WERI-Rb-1 (cell line): ENCODE measurements at regions not wholly inside any gene's neighbourhood (a gene's known extent, or its start where the extent isn't known, plus 50 kb on each side); places are given as distances from the start of the nearest gene placed in this dataset.

Experiments used
- DNase-seq: peaks from one replicate; pipeline ENCODE4 v3.0.0-alpha.2; 2020
- H3K27ac ChIP-seq: fragments of 250-450 bp; sonication (Bioruptor Pico); 2 replicates; pipeline ENCODE4 v1.5.1; 2020; ENCODE audit warnings: mild to moderate bottlenecking, moderate library complexity
- H3K27me3 ChIP-seq: fragments of 250-450 bp; sonication (Bioruptor Pico); 2 replicates; pipeline ENCODE4 v1.5.1; 2021; ENCODE audit warnings: mild to moderate bottlenecking, low read depth, moderate library complexity; ENCODE audit not compliant: insufficient read depth, severe bottlenecking
- H3K36me3 ChIP-seq: fragments of 250-450 bp; sonication (Bioruptor Pico); 2 replicates; pipeline ENCODE4 v1.5.1; 2020; ENCODE audit warnings: mild to moderate bottlenecking, moderate library complexity
- H3K4me3 ChIP-seq: 2 replicates; pipeline ENCODE4 v1.5.1; 2011; ENCODE audit warnings: low read depth, mild to moderate bottlenecking, control low read depth, low read length
- H3K9me3 ChIP-seq: fragments of 250-450 bp; sonication (Bioruptor Pico); 2 replicates; pipeline ENCODE4 v1.5.1; 2021; ENCODE audit warnings: mild to moderate bottlenecking, moderate library complexity; ENCODE audit not compliant: severe bottlenecking
- CTCF ChIP-seq: IDR thresholded peaks from 2 replicates; pipeline ENCODE4 v1.5.1; 2011; ENCODE audit warnings: low read depth, mild to moderate bottlenecking, control low read depth, inconsistent platforms, low read length

GRCh38 chr15:39131609-39132008, 449.3 kb upstream of the THBS1 start:
- H3K36me3 ChIP-seq = no peaks in the 10 kb centered on the region
- no peak for TF ChIP-seq CTCF
- no peaks in the 10 kb centered on the region for H3K9me3 ChIP-seq
- DNase-seq = no peak
- H3K27ac ChIP-seq = no peak overlapping the region
- H3K4me3 ChIP-seq = no peak overlapping the region
- peaks cover 22% of the 10 kb centered on the region for H3K27me3 ChIP-seq

DNA sequence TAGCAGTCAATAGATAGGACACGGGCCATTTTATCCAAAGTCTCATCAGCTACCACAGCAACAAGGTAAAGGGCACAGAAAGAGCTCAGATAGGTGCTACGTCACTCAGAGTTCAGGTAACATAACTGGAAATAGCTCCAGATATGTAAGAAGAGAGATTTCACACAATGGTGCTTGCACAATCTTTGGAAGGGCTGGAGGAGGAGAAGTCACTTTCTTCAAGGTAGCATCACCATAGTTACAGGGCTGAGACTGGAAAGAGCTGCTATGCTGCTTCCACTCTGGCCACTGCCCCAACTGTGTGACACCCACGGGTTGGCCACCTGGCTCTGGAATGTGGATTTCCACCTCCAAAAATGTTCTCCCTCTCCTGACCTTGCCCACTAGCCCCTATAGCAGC, 448.8 kb upstream of the THBS1 start:
- Histone ChIP-seq H3K9me3 (no peaks in the 10 kb centered on the region), H3K27ac (no peak overlapping the region), H3K4me3 (no peak overlapping the region), H3K27me3 (peaks cover 22% of the 10 kb centered on the region), H3K36me3 (no peaks in the 10 kb centered on the region)
- TF ChIP-seq CTCF = no peak
- no peak for DNase-seq

DNA sequence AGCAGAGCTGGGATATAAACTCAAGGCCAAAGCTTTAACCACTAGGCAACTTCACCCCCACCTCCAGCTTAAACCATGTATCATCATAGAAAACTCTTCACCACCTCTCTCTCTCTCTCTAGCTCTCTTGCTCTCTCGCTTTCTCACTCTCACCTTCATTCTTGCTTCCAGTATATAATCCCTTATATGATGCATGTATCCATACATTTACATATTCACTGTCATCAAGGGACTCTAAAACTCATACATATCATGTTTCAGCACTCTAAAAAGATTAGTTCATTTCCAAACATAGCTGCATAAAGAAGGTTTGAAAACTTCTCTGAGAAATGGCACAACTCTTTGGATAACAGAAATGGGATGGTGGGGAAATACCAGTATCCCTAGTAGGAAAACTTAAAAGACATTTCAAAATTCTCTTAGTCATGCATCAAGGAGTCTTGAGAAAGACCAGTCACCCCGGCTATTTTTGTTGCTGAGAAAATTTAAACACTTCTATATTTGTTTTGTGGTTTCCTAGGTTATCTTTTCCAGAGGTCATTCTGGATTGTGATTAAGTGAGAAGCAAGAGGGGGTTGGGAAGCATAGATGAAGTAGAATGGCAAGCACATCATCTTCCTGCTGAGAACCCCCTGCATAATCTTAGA, 447.8 kb upstream of the THBS1 start:
- Histone ChIP-seq H3K36me3 (no peaks in the 10 kb centered on the region), H3K27ac (no peak overlapping the region), H3K9me3 (no peaks in the 10 kb centered on the region), H3K27me3 (peaks cover 22% of the 10 kb centered on the region), H3K4me3 (no peak overlapping the region)
- DNase-seq = no peak
- TF ChIP-seq CTCF = no peak

- no peak for TF ChIP-seq CTCF
- Histone ChIP-seq H3K9me3 (no peaks in the 10 kb centered on the region), H3K27ac (no peak overlapping the region), H3K4me3 (no peak overlapping the region), H3K27me3 (peaks cover 19% of the 10 kb centered on the region), H3K36me3 (no peaks in the 10 kb centered on the region)
- no peak for DNase-seq
These were observed 446.6 kb upstream of the THBS1 start for GRCh38 chr15:39134282-39134681.

DNA sequence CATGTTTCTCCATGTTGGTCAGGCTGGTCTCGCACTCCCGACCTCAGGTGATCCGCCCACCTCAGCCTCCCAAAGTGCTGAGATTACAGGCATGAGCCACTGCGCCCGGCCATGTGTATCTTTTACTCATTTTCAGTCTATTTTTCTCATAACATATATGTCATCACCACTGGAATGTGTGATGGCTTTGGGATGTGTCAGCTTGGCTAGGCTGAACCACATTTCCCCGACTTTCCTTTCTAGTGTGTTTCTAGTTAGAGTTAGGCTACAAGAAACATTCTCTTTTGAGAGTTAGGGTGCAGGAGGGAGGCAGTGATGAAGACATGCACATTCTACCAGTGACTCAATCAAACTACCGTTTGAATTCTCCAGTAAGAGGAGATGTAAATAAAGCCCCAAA, 444.9 kb upstream of the THBS1 start:
- Histone ChIP-seq H3K27me3 (peaks cover 19% of the 10 kb centered on the region), H3K4me3 (no peak overlapping the region), H3K36me3 (no peaks in the 10 kb centered on the region), H3K9me3 (no peaks in the 10 kb centered on the region), H3K27ac (no peak overlapping the region)
- DNase-seq = no peak
- no peak for TF ChIP-seq CTCF

DNA sequence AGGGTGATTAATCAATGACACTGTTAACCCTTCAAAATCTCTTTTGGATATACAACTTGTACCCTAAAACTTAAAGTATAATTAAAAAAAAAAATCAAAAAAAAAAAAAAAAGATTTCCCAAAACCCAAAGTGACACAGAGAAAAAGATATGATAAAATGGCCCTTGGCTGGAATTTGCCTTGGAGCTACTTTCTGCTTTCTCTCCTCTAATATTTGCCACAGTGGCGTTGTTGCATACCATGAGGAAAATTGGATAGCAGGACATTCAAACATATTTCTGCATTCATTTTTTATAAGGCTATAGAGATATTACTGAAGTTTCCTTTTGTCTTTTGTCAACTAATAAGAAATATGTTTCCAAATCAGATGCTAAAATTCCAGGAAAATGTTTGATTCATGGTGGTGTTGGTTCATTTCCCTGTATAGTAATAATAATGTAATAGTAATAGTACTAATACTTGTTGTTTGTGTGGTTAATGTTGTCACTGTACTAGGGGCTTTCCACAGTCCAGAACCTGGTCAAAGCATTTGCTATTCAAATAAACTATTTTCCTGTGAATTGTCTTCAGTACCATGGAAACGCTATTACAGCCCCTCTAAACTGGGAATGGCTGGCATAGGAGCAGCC, 441.3 kb upstream of the THBS1 start:
- TF ChIP-seq CTCF = no peak
- no peak for DNase-seq
- no peak overlapping the region for H3K27ac ChIP-seq
- peaks cover 21% of the 10 kb centered on the region for H3K27me3 ChIP-seq
- H3K36me3 ChIP-seq = no peaks in the 10 kb centered on the region
- no peaks in the 10 kb centered on the region for H3K9me3 ChIP-seq
- H3K4me3 ChIP-seq = no peak overlapping the region
